PFSK-1 (cell line): ENCODE measurements at regions not wholly inside any gene's neighbourhood (a gene's known extent, or its start where the extent isn't known, plus 50 kb on each side); places are given as distances from the start of the nearest gene placed in this dataset.

Experiments used
- POLR2AphosphoS5 ChIP-seq: IDR thresholded peaks from 2 replicates; pipeline ENCODE4 v1.6.1; 2012; ENCODE audit warnings: low read depth, mild to moderate bottlenecking, control low read depth, low read length, moderate library complexity
- TAF1 ChIP-seq: IDR thresholded peaks from 2 replicates; pipeline ENCODE4 v1.6.1; 2012; ENCODE audit warnings: low read length, control low read depth, borderline replicate concordance; ENCODE audit not compliant: insufficient read depth

- TF ChIP-seq TAF1 (no peak), POLR2AphosphoS5 (no peak)
Observed at GRCh38 chr10:58963723-58964124, 212.7 kb upstream of the PHYHIPL start.
